Liver (tissue), 8 donors: ENCODE measurements at regions not wholly inside any gene's neighbourhood (a gene's known extent, or its start where the extent isn't known, plus 50 kb on each side); places are given as distances from the start of the nearest gene placed in this dataset.

Experiments
- DNase-seq: peaks from one replicate; pipeline ENCODE4 v3.0.0-alpha.2; 2017; ENCODE audit warnings: low spot score
- H3K27ac ChIP-seq, 2 donors: one replicate each; pipeline ENCODE4 v1.7.0; 2013; ENCODE audit warnings: inconsistent platforms in 2 of 2, low read length in 2 of 2, control low read depth in 1 of 2, low read depth in 1 of 2, mild to moderate bottlenecking in 1 of 2
- H3K27me3 ChIP-seq, 4 donors: one replicate each; pipeline versions ENCODE4 v1.6.1 to v1.7.0; 2013; ENCODE audit warnings: low read length in 3 of 4, inconsistent platforms in 1 of 4, mild to moderate bottlenecking in 1 of 4, moderate library complexity in 1 of 4; ENCODE audit not compliant: control insufficient read depth in 4 of 4, insufficient read depth in 4 of 4
- H3K36me3 ChIP-seq, 4 donors: one replicate each; pipeline versions ENCODE4 v1.6.1 to v1.7.0; 2013; ENCODE audit warnings: low read length in 3 of 4, mild to moderate bottlenecking in 3 of 4, low read depth in 1 of 4, moderate library complexity in 1 of 4; ENCODE audit not compliant: control insufficient read depth in 4 of 4, insufficient read depth in 3 of 4
- H3K4me1 ChIP-seq, 4 donors: one replicate each; pipeline versions ENCODE4 v1.6.1 to v1.7.0; 2013; ENCODE audit warnings: low read length in 3 of 4, mild to moderate bottlenecking in 3 of 4, moderate library complexity in 1 of 4; ENCODE audit not compliant: control insufficient read depth in 4 of 4, insufficient read depth in 4 of 4
- H3K4me3 ChIP-seq, 3 donors: one replicate each; pipeline versions ENCODE4 v1.6.1 to v1.7.0; 2013; ENCODE audit warnings: low read length in 3 of 3, control low read depth in 1 of 3, low read depth in 1 of 3, mild to moderate bottlenecking in 1 of 3
- H3K9ac ChIP-seq, 2 donors: one replicate each; pipeline ENCODE4 v1.7.0; 2013; ENCODE audit warnings: low read length in 2 of 2, mild to moderate bottlenecking in 2 of 2, moderate library complexity in 2 of 2, control low read depth in 1 of 2, low read depth in 1 of 2
- H3K9me3 ChIP-seq, 4 donors: one replicate each; pipeline versions ENCODE4 v1.6.1 to v1.7.0; 2013; ENCODE audit warnings: low read length in 3 of 4; ENCODE audit not compliant: control insufficient read depth in 4 of 4
- EGR1 ChIP-seq, 2 donors: IDR thresholded peaks; 2 replicates each; pipeline ENCODE4 v1.6.1; 2016 to 2018; ENCODE audit warnings: antibody characterized with exemption in 2 of 2, low read depth in 2 of 2
- FOXA1 ChIP-seq: IDR thresholded peaks from 2 replicates; pipeline ENCODE4 v1.6.1; 2016; ENCODE audit warnings: antibody characterized with exemption
- FOXA2 ChIP-seq: IDR thresholded peaks from 2 replicates; pipeline ENCODE4 v1.6.1; 2016; ENCODE audit warnings: antibody characterized with exemption
- GABPA ChIP-seq, 2 donors: IDR thresholded peaks in 1 of 2; conservative IDR thresholded peaks in 1 of 2; 2 replicates each; pipeline ENCODE4 v1.6.1; 2016; ENCODE audit warnings: antibody characterized with exemption in 2 of 2, mild to moderate bottlenecking in 1 of 2, moderate library complexity in 1 of 2
- HNF4A ChIP-seq, 2 donors: conservative IDR thresholded peaks; 2 replicates each; pipeline ENCODE4 v1.6.1; 2016; ENCODE audit warnings: antibody characterized with exemption in 2 of 2, mild to moderate bottlenecking in 2 of 2
- HNF4G ChIP-seq: IDR thresholded peaks from 2 replicates; pipeline ENCODE4 v1.6.1; 2016; ENCODE audit warnings: antibody characterized with exemption
- JUND ChIP-seq, 2 donors: IDR thresholded peaks; 2 replicates each; pipeline ENCODE4 v1.6.1; 2016; ENCODE audit warnings: antibody characterized with exemption in 2 of 2
- NR2F2 ChIP-seq: IDR thresholded peaks from 2 replicates; pipeline ENCODE4 v1.6.1; 2016; ENCODE audit warnings: antibody characterized with exemption
- RAD21 ChIP-seq, 2 donors: IDR thresholded peaks; 2 replicates each; pipeline ENCODE4 v1.6.1; 2016; ENCODE audit warnings: antibody characterized with exemption in 2 of 2, mild to moderate bottlenecking in 2 of 2
- RXRA ChIP-seq, 2 donors: IDR thresholded peaks; 2 replicates each; pipeline ENCODE4 v1.6.1; 2017 to 2018; ENCODE audit warnings: antibody characterized with exemption in 2 of 2, mild to moderate bottlenecking in 1 of 2
- SP1 ChIP-seq: IDR thresholded peaks from 2 replicates; pipeline ENCODE4 v1.6.1; 2018; ENCODE audit warnings: antibody characterized with exemption, mild to moderate bottlenecking
- TAF1 ChIP-seq: conservative IDR thresholded peaks from 2 replicates; pipeline ENCODE4 v1.6.1; 2016; ENCODE audit warnings: antibody characterized with exemption, mild to moderate bottlenecking
- YY1 ChIP-seq: IDR thresholded peaks from 2 replicates; pipeline ENCODE4 v1.6.1; 2016; ENCODE audit warnings: antibody characterized with exemption, mild to moderate bottlenecking
- WGBS: extraction: QIAGEN DNeasy Blood & Tissue Kit; methylation state at CpG from one replicate; pipeline ENCODE4 v1.1.7; 2013; 5-methylcytosine and 5-hydroxymethylcytosine counted together
- TF ChIP-seq, protein P1 (sequence below): IDR thresholded peaks from 2 replicates; pipeline ENCODE4 v1.6.1; 2016; ENCODE audit warnings: antibody characterized with exemption
- TF ChIP-seq, protein P2 (sequence below): IDR thresholded peaks from 2 replicates; pipeline ENCODE4 v1.6.1; 2016; ENCODE audit warnings: antibody characterized with exemption
- TF ChIP-seq, protein P3 (sequence below): IDR thresholded peaks from 2 replicates; pipeline ENCODE4 v1.6.1; 2016; ENCODE audit warnings: antibody characterized with exemption
- TF ChIP-seq, protein P4 (sequence below): IDR thresholded peaks from 2 replicates; pipeline ENCODE4 v1.6.1; 2016; ENCODE audit warnings: antibody characterized with exemption, mild to moderate bottlenecking
- TF ChIP-seq, protein P5 (sequence below): fragments of 150-350 bp; IDR thresholded peaks from 2 replicates; pipeline ENCODE4 v1.5.1; 2017; ENCODE audit warnings: improper control_type of control experiment, low read depth, low read length; ENCODE audit not compliant: missing input control
- donor health status: healthy.
- donor health status: healthy.
- donor health status: healthy.
- donor health status: healthy.
- donor health status: healthy.

DNA sequence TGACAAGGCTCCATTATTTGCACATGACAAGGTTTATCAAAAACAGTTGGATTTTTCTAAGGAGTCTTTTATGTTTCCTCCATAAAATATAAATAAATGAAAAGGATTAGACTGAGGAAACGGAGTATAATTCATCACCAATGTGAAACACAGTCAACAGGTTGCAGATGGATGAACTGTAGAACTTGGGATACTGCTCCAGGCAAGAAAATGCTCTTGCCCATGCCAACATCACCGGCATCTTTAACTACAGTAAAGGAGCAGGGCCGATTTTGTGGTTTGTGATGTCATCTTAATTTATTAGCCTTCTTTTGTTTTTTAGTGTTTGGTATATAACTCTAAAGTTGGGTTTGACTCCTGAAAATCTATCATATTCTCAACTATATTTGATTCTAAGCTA lies 577.3 kb downstream of the EPHA4 start:
- H3K9me3 ChIP-seq, result no peaks in the 10 kb centered on the region
- H3K27me3 ChIP-seq, result no peaks in the 10 kb centered on the region
- H3K36me3 ChIP-seq, result no peaks in the 10 kb centered on the region
- DNase-seq, result no peak
- no peak overlapping the region for H3K4me3 ChIP-seq
- H3K9ac ChIP-seq, result no peak overlapping the region
- no peak overlapping the region for H3K27ac ChIP-seq
- no peak for TF ChIP-seq HNF4A (conservative IDR thresholded peaks at IDR 0.05)
- H3K4me1 ChIP-seq, result no peaks in the 10 kb centered on the region
- 60% methylated on average over 3 of the region's 3 CpGs for WGBS

DNA sequence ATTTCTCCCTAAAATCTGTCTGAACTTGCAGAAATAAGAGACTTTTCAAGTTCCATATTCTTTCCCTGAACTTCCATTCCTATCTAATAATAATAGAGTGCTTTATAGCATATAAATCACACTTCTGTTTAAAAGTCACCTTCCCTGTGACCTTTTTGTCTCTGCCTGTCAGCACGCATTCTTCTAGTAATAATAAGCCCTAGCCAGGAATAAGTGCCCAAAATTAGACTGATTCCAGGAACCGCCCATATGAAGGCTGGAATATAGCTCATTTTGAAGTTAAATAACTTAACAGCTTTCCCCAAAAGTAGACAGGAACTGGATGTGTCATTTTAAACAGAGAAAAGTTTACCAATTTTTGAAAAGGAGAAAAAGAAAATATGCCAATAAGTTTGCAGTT lies 576.5 kb downstream of the EPHA4 start:
- WGBS, result 71% methylated on average over 2 of the region's 2 CpGs
- H3K9ac ChIP-seq, result no peak overlapping the region
- H3K36me3 ChIP-seq, result no peaks in the 10 kb centered on the region
- H3K4me3 ChIP-seq, result no peak overlapping the region
- DNase-seq, result no peak
- H3K9me3 ChIP-seq, result no peaks in the 10 kb centered on the region
- H3K4me1 ChIP-seq, result no peaks in the 10 kb centered on the region
- H3K27me3 ChIP-seq, result no peaks in the 10 kb centered on the region
- no peak overlapping the region for H3K27ac ChIP-seq
- no peak for TF ChIP-seq TAF1
- TF ChIP-seq, protein P1, sequence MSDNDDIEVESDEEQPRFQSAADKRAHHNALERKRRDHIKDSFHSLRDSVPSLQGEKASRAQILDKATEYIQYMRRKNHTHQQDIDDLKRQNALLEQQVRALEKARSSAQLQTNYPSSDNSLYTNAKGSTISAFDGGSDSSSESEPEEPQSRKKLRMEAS, result no peak
- TF ChIP-seq JUND (IDR thresholded peaks at IDR 0.05), result no peak
- TF ChIP-seq RXRA (IDR thresholded peaks at IDR 0.05), result no peak
- TF ChIP-seq HNF4G, result no peak

DNA sequence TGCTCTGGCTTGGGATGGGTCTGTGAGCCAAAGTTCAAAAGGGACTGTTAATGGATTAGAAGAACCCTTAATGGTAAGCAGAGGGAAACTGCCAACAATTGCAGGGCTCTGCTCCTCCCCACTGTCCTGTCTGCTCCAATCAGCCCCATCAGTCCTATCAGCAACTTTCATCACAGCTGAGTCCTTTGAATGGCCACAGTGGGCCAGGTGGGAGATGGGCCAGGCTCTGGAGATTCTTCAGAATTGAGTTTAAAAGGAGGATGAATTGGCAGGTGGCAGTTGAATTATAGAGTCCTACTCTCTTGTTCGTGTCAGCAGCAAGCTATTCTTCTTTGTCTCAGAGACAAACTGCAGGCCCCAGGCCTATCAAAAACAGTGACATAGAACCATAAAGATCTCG lies 573.9 kb downstream of the EPHA4 start:
- 24% methylated on average over 2 of the region's 2 CpGs for WGBS
- H3K9ac ChIP-seq, result no peak overlapping the region
- H3K36me3 ChIP-seq, result no peaks in the 10 kb centered on the region
- DNase-seq, result no peak
- TF ChIP-seq SP1 (no peak), NR2F2 (no peak), HNF4A (conservative IDR thresholded peaks at IDR 0.05) (no peak), JUND (IDR thresholded peaks at IDR 0.05) (no peak), GABPA (IDR thresholded peaks at IDR 0.05 in 1 of 2, conservative IDR thresholded peaks at IDR 0.05 in 1 of 2) (no peak), HNF4G (no peak), FOXA2 (no peak), TAF1 (no peak), YY1 (no peak), EGR1 (IDR thresholded peaks at IDR 0.05; ENCODE audit: low read depth in 2 of 2) (no peak), RXRA (IDR thresholded peaks at IDR 0.05) (no peak), FOXA1 (no peak), RAD21 (IDR thresholded peaks at IDR 0.05) (no peak)
- TF ChIP-seq, protein P2, sequence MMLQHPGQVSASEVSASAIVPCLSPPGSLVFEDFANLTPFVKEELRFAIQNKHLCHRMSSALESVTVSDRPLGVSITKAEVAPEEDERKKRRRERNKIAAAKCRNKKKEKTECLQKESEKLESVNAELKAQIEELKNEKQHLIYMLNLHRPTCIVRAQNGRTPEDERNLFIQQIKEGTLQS, result no peak
- TF ChIP-seq, protein P3, sequence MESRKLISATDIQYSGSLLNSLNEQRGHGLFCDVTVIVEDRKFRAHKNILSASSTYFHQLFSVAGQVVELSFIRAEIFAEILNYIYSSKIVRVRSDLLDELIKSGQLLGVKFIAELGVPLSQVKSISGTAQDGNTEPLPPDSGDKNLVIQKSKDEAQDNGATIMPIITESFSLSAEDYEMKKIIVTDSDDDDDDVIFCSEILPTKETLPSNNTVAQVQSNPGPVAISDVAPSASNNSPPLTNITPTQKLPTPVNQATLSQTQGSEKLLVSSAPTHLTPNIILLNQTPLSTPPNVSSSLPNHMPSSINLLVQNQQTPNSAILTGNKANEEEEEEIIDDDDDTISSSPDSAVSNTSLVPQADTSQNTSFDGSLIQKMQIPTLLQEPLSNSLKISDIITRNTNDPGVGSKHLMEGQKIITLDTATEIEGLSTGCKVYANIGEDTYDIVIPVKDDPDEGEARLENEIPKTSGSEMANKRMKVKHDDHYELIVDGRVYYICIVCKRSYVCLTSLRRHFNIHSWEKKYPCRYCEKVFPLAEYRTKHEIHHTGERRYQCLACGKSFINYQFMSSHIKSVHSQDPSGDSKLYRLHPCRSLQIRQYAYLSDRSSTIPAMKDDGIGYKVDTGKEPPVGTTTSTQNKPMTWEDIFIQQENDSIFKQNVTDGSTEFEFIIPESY, result no peak
- TF ChIP-seq, protein P1, result no peak
- TF ChIP-seq, protein P4, sequence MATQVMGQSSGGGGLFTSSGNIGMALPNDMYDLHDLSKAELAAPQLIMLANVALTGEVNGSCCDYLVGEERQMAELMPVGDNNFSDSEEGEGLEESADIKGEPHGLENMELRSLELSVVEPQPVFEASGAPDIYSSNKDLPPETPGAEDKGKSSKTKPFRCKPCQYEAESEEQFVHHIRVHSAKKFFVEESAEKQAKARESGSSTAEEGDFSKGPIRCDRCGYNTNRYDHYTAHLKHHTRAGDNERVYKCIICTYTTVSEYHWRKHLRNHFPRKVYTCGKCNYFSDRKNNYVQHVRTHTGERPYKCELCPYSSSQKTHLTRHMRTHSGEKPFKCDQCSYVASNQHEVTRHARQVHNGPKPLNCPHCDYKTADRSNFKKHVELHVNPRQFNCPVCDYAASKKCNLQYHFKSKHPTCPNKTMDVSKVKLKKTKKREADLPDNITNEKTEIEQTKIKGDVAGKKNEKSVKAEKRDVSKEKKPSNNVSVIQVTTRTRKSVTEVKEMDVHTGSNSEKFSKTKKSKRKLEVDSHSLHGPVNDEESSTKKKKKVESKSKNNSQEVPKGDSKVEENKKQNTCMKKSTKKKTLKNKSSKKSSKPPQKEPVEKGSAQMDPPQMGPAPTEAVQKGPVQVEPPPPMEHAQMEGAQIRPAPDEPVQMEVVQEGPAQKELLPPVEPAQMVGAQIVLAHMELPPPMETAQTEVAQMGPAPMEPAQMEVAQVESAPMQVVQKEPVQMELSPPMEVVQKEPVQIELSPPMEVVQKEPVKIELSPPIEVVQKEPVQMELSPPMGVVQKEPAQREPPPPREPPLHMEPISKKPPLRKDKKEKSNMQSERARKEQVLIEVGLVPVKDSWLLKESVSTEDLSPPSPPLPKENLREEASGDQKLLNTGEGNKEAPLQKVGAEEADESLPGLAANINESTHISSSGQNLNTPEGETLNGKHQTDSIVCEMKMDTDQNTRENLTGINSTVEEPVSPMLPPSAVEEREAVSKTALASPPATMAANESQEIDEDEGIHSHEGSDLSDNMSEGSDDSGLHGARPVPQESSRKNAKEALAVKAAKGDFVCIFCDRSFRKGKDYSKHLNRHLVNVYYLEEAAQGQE, result no peak
- TF ChIP-seq, protein P5, sequence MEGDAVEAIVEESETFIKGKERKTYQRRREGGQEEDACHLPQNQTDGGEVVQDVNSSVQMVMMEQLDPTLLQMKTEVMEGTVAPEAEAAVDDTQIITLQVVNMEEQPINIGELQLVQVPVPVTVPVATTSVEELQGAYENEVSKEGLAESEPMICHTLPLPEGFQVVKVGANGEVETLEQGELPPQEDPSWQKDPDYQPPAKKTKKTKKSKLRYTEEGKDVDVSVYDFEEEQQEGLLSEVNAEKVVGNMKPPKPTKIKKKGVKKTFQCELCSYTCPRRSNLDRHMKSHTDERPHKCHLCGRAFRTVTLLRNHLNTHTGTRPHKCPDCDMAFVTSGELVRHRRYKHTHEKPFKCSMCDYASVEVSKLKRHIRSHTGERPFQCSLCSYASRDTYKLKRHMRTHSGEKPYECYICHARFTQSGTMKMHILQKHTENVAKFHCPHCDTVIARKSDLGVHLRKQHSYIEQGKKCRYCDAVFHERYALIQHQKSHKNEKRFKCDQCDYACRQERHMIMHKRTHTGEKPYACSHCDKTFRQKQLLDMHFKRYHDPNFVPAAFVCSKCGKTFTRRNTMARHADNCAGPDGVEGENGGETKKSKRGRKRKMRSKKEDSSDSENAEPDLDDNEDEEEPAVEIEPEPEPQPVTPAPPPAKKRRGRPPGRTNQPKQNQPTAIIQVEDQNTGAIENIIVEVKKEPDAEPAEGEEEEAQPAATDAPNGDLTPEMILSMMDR, result no peak
- H3K4me1 ChIP-seq, result no peaks in the 10 kb centered on the region
- no peak overlapping the region for H3K4me3 ChIP-seq
- H3K27me3 ChIP-seq, result no peaks in the 10 kb centered on the region
- no peak overlapping the region for H3K27ac ChIP-seq
- no peaks in the 10 kb centered on the region for H3K9me3 ChIP-seq
